GM23338 (cell line): ENCODE measurements at regions not wholly inside any gene's neighbourhood (a gene's known extent, or its start where the extent isn't known, plus 50 kb on each side); places are given as distances from the start of the nearest gene placed in this dataset.

Experiments
- ATAC-seq: fragments of 200-7000 bp; cut with Tn5 transposase; 3 replicates; pipeline ENCODE4 v1.9.1; 2020
- DNase-seq: peaks from one replicate; pipeline ENCODE4 v3.0.0-alpha.2; 2015; ENCODE audit warnings: low spot score
- H2AFZ ChIP-seq: fragments of 200-600 bp; sonication (generic); 2 replicates; pipeline ENCODE4 v1.8.0; 2016; ENCODE audit warnings: antibody characterized with exemption, mild to moderate bottlenecking, moderate library complexity
- H3F3A ChIP-seq: fragments of 200-600 bp; sonication (generic); replicated peaks from 2 replicates; pipeline ENCODE4 v1.8.0; 2017; ENCODE audit warnings: antibody characterized with exemption, mixed run types, low read depth
- H3K27ac ChIP-seq: fragments of 200-600 bp; sonication (generic); 2 replicates; pipeline ENCODE4 v1.6.1; 2016; ENCODE audit warnings: low read depth
- H3K27me3 ChIP-seq: fragments of 200-600 bp; sonication (generic); 2 replicates; pipeline ENCODE4 v1.8.0; 2016; ENCODE audit warnings: mild to moderate bottlenecking, mixed run types, moderate library complexity; ENCODE audit not compliant: insufficient read depth
- H3K36me3 ChIP-seq: fragments of 200-600 bp; sonication (generic); 2 replicates; pipeline ENCODE4 v1.8.0; 2016; ENCODE audit warnings: mild to moderate bottlenecking; ENCODE audit not compliant: insufficient read depth
- H3K4me1 ChIP-seq: fragments of 200-600 bp; sonication (generic); 2 replicates; pipeline ENCODE4 v1.8.0; 2016; ENCODE audit warnings: mild to moderate bottlenecking, moderate library complexity; ENCODE audit not compliant: insufficient read depth
- H3K4me2 ChIP-seq: fragments of 200-600 bp; sonication (generic); 2 replicates; pipeline ENCODE4 v1.7.1; 2017; ENCODE audit warnings: mixed run types
- H3K4me3 ChIP-seq: fragments of 200-600 bp; sonication (generic); 2 replicates; pipeline ENCODE4 v1.6.1; 2016; ENCODE audit warnings: mixed run types
- H3K79me2 ChIP-seq: fragments of 200-600 bp; sonication (generic); replicated peaks from 2 replicates; pipeline ENCODE4 v1.8.0; 2017; ENCODE audit warnings: mild to moderate bottlenecking; ENCODE audit not compliant: insufficient read depth
- H3K9me2 ChIP-seq: fragments of 200-600 bp; sonication (generic); 2 replicates; pipeline ENCODE4 v1.8.0; 2017; ENCODE audit not compliant: insufficient read depth
- H4K20me1 ChIP-seq: fragments of 200-600 bp; sonication (generic); replicated peaks from 2 replicates; pipeline ENCODE4 v1.8.0; 2017; ENCODE audit warnings: mild to moderate bottlenecking; ENCODE audit not compliant: insufficient read depth
- H3K27ac Mint-ChIP-seq: 2 replicates; pipeline ENCODE4 v1.8.0; 2020; ENCODE audit warnings: inconsistent platforms, mild to moderate bottlenecking, moderate library complexity, mixed read lengths
- H3K27me3 Mint-ChIP-seq: 3 replicates; pipeline ENCODE4 v1.8.0; 2022; ENCODE audit warnings: low read depth, mild to moderate bottlenecking, moderate library complexity, mixed read lengths, inconsistent platforms; ENCODE audit not compliant: insufficient read depth, poor library complexity
- H3K36me3 Mint-ChIP-seq: 3 replicates; pipeline ENCODE4 v1.8.0; 2021; ENCODE audit warnings: low read depth, mild to moderate bottlenecking, inconsistent platforms, moderate library complexity, mixed read lengths
- H3K4me1 Mint-ChIP-seq: 3 replicates; pipeline ENCODE4 v1.8.0; 2020; ENCODE audit warnings: mild to moderate bottlenecking, inconsistent platforms, mixed read lengths
- H3K4me3 Mint-ChIP-seq: 3 replicates; pipeline ENCODE4 v1.8.0; 2021; ENCODE audit warnings: moderate library complexity, mild to moderate bottlenecking, inconsistent platforms, mixed read lengths
- H3K9me3 Mint-ChIP-seq: 3 replicates; pipeline ENCODE4 v1.8.0; 2020; ENCODE audit warnings: moderate library complexity, mild to moderate bottlenecking, inconsistent platforms, mixed read lengths
- CTCF ChIP-seq, 2 experiments: fragments of 200-600 bp in 1 of 2; sonication (generic) in 1 of 2; conservative IDR thresholded peaks; 2 replicates each; pipeline versions ENCODE4 v1.5.1 to v1.6.1; 2016 to 2017; ENCODE audit warnings: antibody characterized with exemption in 2 of 2, low read depth in 2 of 2, mild to moderate bottlenecking in 2 of 2, moderate library complexity in 1 of 2
- ETS1 ChIP-seq: IDR thresholded peaks from 2 replicates; pipeline ENCODE4 v1.6.1; 2016; ENCODE audit warnings: antibody characterized with exemption
- EZH2phosphoT487 ChIP-seq: fragments of 200-600 bp; sonication (generic); IDR thresholded peaks from one replicate; pipeline ENCODE4 v1.8.1; 2018; ENCODE audit warnings: antibody characterized with exemption; ENCODE audit not compliant: unreplicated experiment
- JUNB ChIP-seq: IDR thresholded peaks from one replicate; pipeline ENCODE4 v1.6.1; 2016; ENCODE audit warnings: antibody characterized with exemption; ENCODE audit not compliant: unreplicated experiment
- NANOG ChIP-seq: IDR thresholded peaks from 2 replicates; pipeline ENCODE4 v1.6.1; 2016; ENCODE audit warnings: antibody characterized with exemption, borderline replicate concordance
- POLR2AphosphoS5 ChIP-seq: IDR thresholded peaks from 2 replicates; pipeline ENCODE4 v1.6.1; 2016; ENCODE audit warnings: antibody characterized with exemption, low read depth
- REST ChIP-seq: IDR thresholded peaks from one replicate; pipeline ENCODE4 v1.6.1; 2018; ENCODE audit warnings: antibody characterized with exemption; ENCODE audit not compliant: unreplicated experiment
- ZNF462 ChIP-seq: fragments of 250-450 bp; sonication (Bioruptor Pico); IDR thresholded peaks from 2 replicates; pipeline ENCODE4 v1.5.0; 2020; ENCODE audit warnings: mild to moderate bottlenecking, moderate library complexity

- no peak for TF ChIP-seq ZNF462 (CRISPR knock-in tag)
Observed at GRCh38 chr20:63121246-63121645, 94.7 kb downstream of the YTHDF1 start (continued).

GRCh38 chr20:63120808-63121090, 95.2 kb downstream of the YTHDF1 start:
- no peaks in the 10 kb centered on the region; the same call in 1 of the 3 replicates for H3K4me1 Mint-ChIP-seq
- no peak overlapping the region for H3K4me3 Mint-ChIP-seq
- no peaks in the 10 kb centered on the region for H3K27me3 ChIP-seq
- no peak overlapping the region for H3K27ac ChIP-seq
- no peaks in the 10 kb centered on the region for H3F3A ChIP-seq
- H3K4me1 ChIP-seq, result no peaks in the 10 kb centered on the region
- no peaks in the 10 kb centered on the region for H3K36me3 ChIP-seq
- no peaks in the 10 kb centered on the region; the same call in 1 of the 3 replicates for H3K9me3 Mint-ChIP-seq
- no peaks in the 10 kb centered on the region for H3K9me2 ChIP-seq
- H2AFZ ChIP-seq, result no peak overlapping the region
- H3K27ac Mint-ChIP-seq, result no peak overlapping the region
- ATAC-seq (no peak), DNase-seq (no peak)
- H3K36me3 Mint-ChIP-seq, result no peaks in the 10 kb centered on the region; the same call in 2 of the 3 replicates
- no peaks in the 10 kb centered on the region for H4K20me1 ChIP-seq
- H3K4me3 ChIP-seq, result no peak overlapping the region
- no peak overlapping the region for H3K4me2 ChIP-seq
- H3K79me2 ChIP-seq, result no peaks in the 10 kb centered on the region
- H3K27me3 Mint-ChIP-seq, result peaks cover 31% of the 10 kb centered on the region
- TF ChIP-seq CTCF (conservative IDR thresholded peaks at IDR 0.05; ENCODE audit: low read depth in 2 of 2) (no peak), NANOG (no peak), REST (no peak), ETS1 (no peak), JUNB (no peak), EZH2phosphoT487 (no peak), POLR2AphosphoS5 (no peak)
